GM12873 (cell line): ENCODE measurements at regions not wholly inside any gene's neighbourhood (a gene's known extent, or its start where the extent isn't known, plus 50 kb on each side); places are given as distances from the start of the nearest gene placed in this dataset.

Source experiments
- TF ChIP-seq, protein P1 (sequence below): IDR thresholded peaks from 2 replicates; pipeline ENCODE4 v1.5.1; 2012; ENCODE audit warnings: low read depth, mild to moderate bottlenecking, moderate library complexity, low read length, control low read depth; ENCODE audit not compliant: insufficient read depth; ENCODE audit errors: missing control alignments

DNA sequence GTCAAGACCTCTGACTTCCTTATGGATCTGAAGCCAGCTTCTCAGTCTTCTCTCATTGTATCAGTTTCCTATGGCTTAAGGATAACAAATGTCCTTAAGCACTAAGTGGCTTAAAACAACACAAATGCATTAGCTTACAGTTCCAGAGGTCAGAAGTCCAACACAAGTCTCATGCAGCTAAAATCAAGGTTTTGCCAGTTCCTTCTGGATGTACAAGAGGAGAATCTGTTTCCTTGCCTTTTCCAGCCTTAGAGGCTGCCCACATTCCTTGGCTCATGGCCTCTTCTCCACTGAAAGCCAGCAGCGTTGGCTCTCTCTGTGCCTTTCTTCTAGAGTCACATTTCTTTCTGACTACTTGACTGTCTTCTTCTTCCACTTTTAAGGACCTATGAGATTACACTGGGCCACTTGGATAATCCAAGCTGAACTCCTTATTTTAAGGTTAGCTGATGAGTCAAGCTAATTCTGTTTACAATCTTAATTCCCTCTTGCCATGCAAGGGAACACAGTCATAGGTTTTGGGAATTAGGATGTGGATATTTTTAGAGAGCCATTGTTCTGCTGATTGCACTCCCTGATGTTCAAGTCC, 179.0 kb downstream of the BCAS1 start:
- TF ChIP-seq, protein P1, sequence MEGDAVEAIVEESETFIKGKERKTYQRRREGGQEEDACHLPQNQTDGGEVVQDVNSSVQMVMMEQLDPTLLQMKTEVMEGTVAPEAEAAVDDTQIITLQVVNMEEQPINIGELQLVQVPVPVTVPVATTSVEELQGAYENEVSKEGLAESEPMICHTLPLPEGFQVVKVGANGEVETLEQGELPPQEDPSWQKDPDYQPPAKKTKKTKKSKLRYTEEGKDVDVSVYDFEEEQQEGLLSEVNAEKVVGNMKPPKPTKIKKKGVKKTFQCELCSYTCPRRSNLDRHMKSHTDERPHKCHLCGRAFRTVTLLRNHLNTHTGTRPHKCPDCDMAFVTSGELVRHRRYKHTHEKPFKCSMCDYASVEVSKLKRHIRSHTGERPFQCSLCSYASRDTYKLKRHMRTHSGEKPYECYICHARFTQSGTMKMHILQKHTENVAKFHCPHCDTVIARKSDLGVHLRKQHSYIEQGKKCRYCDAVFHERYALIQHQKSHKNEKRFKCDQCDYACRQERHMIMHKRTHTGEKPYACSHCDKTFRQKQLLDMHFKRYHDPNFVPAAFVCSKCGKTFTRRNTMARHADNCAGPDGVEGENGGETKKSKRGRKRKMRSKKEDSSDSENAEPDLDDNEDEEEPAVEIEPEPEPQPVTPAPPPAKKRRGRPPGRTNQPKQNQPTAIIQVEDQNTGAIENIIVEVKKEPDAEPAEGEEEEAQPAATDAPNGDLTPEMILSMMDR = no peak

- TF ChIP-seq, protein P1 = no peak
Observed at GRCh38 chr20:53890443-53891305, 179.7 kb downstream of the BCAS1 start.

DNA sequence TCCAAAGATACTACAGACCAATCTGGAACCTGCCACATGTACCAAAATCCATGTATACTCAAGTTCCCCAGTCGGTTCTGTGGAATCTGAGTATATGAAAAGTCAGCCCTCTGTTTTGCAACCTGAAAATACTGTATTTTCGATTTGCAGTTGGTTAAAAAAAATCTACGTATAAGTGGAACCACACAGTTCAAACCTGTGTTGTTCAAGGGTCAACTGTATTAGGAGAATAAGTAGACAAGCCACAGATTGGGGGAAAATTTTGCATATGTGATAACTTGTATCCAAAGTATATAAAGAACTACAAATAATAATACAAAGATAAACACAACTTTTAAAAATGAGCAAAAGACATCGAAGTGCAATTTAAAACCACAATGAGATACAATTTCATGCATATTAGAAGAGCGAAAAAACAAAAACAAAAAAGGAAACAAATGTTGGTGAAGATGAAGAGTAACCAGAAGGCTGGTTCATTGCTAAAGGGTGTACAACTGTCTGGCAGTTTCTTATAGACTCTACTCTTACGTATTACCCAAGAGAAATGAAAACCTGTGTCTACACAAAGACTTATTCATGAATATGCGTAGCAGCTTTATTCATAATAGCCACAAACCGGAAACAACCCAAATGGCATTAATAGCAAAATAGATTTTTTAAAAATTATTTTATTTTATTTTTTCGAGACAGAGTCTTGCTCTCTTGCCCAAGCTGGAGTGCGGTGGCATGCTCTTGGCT, 180.8 kb downstream of the BCAS1 start:
- TF ChIP-seq, protein P1 = no peak

- TF ChIP-seq, protein P1 = no peak
Observed at GRCh38 chr20:53888951-53889350, 181.4 kb downstream of the BCAS1 start.

DNA sequence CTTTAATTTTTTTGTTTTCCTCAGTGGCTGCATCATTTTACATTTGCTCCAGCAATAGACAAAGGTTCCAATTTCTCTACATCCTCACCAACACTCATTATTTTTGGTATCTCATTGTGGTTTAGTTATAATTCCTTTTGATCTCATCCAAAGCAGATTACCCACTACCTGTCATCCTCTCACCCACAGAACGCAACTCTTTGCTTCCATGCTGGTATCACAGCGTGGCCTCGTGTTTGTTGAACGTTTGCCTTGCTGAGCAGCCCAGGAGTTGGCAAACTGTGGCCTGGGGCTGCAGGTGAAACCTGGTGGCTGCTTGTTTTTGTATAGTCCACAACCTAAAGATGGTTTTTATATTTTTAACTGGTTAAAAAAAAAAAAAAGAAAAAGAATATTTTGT, 181.9 kb downstream of the BCAS1 start:
- TF ChIP-seq, protein P1 = no peak

- TF ChIP-seq, protein P1 = no peak
Observed at GRCh38 chr20:53887973-53888372, 182.4 kb downstream of the BCAS1 start.

DNA sequence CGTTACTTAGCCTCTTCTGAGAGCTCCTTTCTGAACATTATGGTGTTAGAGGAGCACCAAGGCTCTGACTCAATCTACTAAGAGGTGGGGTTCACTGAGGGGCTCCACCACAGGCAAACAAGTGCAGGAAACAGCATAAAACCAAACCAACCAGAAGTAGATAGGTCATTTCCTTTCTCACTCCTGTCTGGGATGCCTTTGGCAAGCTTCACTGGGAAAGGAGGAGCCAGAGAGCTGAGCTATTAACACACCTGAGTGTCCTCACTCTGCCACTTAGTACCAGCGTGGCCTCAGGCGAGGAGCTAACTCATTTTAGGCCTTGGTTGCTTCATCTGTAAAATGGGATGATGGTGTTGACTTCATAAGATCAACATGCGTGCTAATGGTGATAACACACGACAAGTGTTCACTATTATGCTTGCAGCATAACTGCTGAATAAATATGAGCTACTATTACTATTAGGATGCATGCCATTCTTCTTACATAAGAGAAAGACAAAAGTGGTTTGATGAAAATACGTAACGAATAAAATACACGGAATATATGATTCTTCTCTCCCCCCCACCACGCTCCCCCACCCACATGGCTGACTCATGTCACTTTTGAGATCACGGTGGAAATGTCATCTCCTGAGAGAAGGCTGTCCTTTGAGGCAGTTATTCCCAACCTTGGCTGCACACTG, 185.4 kb downstream of the BCAS1 start:
- TF ChIP-seq, protein P1 = no peak
